GM12878 (cell line): ENCODE measurements at regions not wholly inside any gene's neighbourhood (a gene's known extent, or its start where the extent isn't known, plus 50 kb on each side); places are given as distances from the start of the nearest gene placed in this dataset.

Source experiments
- ATAC-seq: fragments of 200-7000 bp; cut with Tn5 transposase; 3 replicates; pipeline ENCODE4 v1.9.1; 2020; ENCODE audit warnings: mild to moderate bottlenecking, moderate library complexity
- BruUV-seq: library from RNA; stranded (reverse); fragments of 400-500 nt; replicated peaks from 2 replicates; lab custom pipeline; 2021; lab: Mats Ljungman, UMichigan
- CTCF ChIA-PET: fragments of 300-600 bp; sonication (Branson Sonifier 250); formaldehyde crosslinking; extraction: SDS; loops from one replicate; lab custom pipeline; 2021; ENCODE audit warnings: inconsistent platforms; lab: Yijun Ruan, JAX
- POLR2A ChIA-PET: fragments of 350-600 bp; formaldehyde crosslinking; extraction: SDS; loops from one replicate; lab custom pipeline; 2021; ENCODE audit warnings: inconsistent platforms; lab: Charles Lee
- RAD21 ChIA-PET: fragments of 300-600 bp; sonication (Branson Sonifier 250); formaldehyde crosslinking; loops from one replicate; lab custom pipeline; 2023; ENCODE audit warnings: antibody characterized with exemption; ENCODE audit not compliant: unreplicated experiment; lab: Charles Lee
- SMC1A ChIA-PET: fragments of 300-600 bp; sonication (Branson Sonifier 250); formaldehyde crosslinking; loops from one replicate; lab custom pipeline; 2023; ENCODE audit not compliant: unreplicated experiment, uncharacterized antibody; lab: Charles Lee
- DNase-seq: peaks from one replicate; pipeline ENCODE4 v3.0.0-alpha.2; 2011; ENCODE audit warnings: low read depth, low spot score
- FAIRE-seq: peaks from 3 replicates; lab custom pipeline; 2011; peaks lifted over from hg19 to GRCh38; lab: Jason Lieb, UNC
- H2AFZ ChIP-seq: 2 replicates; pipeline ENCODE4 v1.6.0; 2011; ENCODE audit warnings: low read depth, low read length, control low read depth; ENCODE audit not compliant: control insufficient read depth
- H3K27ac ChIP-seq: 2 replicates; pipeline ENCODE4 v1.5.1; 2011; ENCODE audit warnings: control low read depth; ENCODE audit not compliant: control insufficient read depth, insufficient read depth
- H3K27me3 ChIP-seq, 2 experiments: replicated peaks in 1 of 2; 2 replicates each; pipeline versions ENCODE4 v1.6.0 to v1.6.1; 2011; ENCODE audit warnings: low read length in 1 of 2; ENCODE audit not compliant: control insufficient read depth in 2 of 2, insufficient read depth in 2 of 2
- H3K36me3 ChIP-seq, 2 experiments: 2 replicates each; pipeline ENCODE4 v1.5.1; 2011; ENCODE audit warnings: low read length in 1 of 2; ENCODE audit not compliant: control insufficient read depth in 2 of 2, insufficient read depth in 2 of 2
- H3K4me1 ChIP-seq: 2 replicates; pipeline ENCODE4 v1.6.1; 2011; ENCODE audit warnings: mild to moderate bottlenecking, low read length, moderate library complexity, mixed read lengths; ENCODE audit not compliant: control insufficient read depth, insufficient read depth
- H3K4me2 ChIP-seq: 2 replicates; pipeline ENCODE4 v1.6.0; 2011; ENCODE audit warnings: control low read depth; ENCODE audit not compliant: control insufficient read depth, insufficient read depth
- H3K4me3 ChIP-seq: fragments of 200-600 bp; sonication (generic); 2 replicates; pipeline ENCODE4 v1.5.1; 2016
- H3K79me2 ChIP-seq: 2 replicates; pipeline ENCODE4 v1.6.0; 2011; ENCODE audit warnings: low read length; ENCODE audit not compliant: control insufficient read depth, insufficient read depth
- H3K9ac ChIP-seq: 2 replicates; pipeline ENCODE4 v1.8.0; 2011; ENCODE audit warnings: low read length, control low read depth, mixed read lengths; ENCODE audit not compliant: control insufficient read depth, insufficient read depth
- H3K9me3 ChIP-seq: replicated peaks from 3 replicates; pipeline ENCODE4 v1.5.1; 2011; ENCODE audit warnings: mild to moderate bottlenecking, low read length; ENCODE audit not compliant: control insufficient read depth, insufficient read depth
- H4K20me1 ChIP-seq: 2 replicates; pipeline ENCODE4 v1.6.0; 2011; ENCODE audit not compliant: control insufficient read depth, insufficient read depth
- ATF7 ChIP-seq: fragments of 450-650 bp; IDR thresholded peaks from 2 replicates; pipeline ENCODE4 v1.6.1; 2016; ENCODE audit warnings: low read depth, mild to moderate bottlenecking
- BCLAF1 ChIP-seq: fragments of 450-650 bp; IDR thresholded peaks from 2 replicates; pipeline ENCODE4 v1.6.1; 2017; ENCODE audit warnings: antibody characterized with exemption, mild to moderate bottlenecking, moderate library complexity
- CEBPB ChIP-seq, 2 experiments: fragments of 150-350 bp in 1 of 2; IDR thresholded peaks; 2 replicates each; pipeline ENCODE4 v1.6.1; 2012 to 2014; ENCODE audit warnings: low read depth in 2 of 2, low read length in 2 of 2, borderline replicate concordance in 1 of 2, inconsistent platforms in 1 of 2
- HDAC2 ChIP-seq: fragments of 200-600 bp; sonication (generic); IDR thresholded peaks from 2 replicates; pipeline ENCODE4 v1.6.1; 2017
- MEF2B ChIP-seq: fragments of 450-650 bp; IDR thresholded peaks from 2 replicates; pipeline ENCODE4 v1.6.1; 2018; ENCODE audit warnings: mild to moderate bottlenecking, moderate library complexity; ENCODE audit not compliant: partially characterized antibody, poor library complexity, severe bottlenecking
- MTA3 ChIP-seq: IDR thresholded peaks from 2 replicates; pipeline ENCODE4 v1.6.1; 2012; ENCODE audit warnings: low read length, inconsistent platforms, borderline replicate concordance
- POU2F2 ChIP-seq: IDR thresholded peaks from 3 replicates; pipeline ENCODE4 v1.6.1; 2011; ENCODE audit warnings: low read depth, mild to moderate bottlenecking, low read length, borderline replicate concordance
- RBBP5 ChIP-seq: fragments of 200-600 bp; sonication (generic); conservative IDR thresholded peaks from 2 replicates; pipeline ENCODE4 v1.6.1; 2016
- SIX5 ChIP-seq: IDR thresholded peaks from 2 replicates; pipeline ENCODE4 v1.6.1; 2011; ENCODE audit warnings: mild to moderate bottlenecking, low read depth, low read length, moderate library complexity; ENCODE audit not compliant: severe bottlenecking
- SMAD5 ChIP-seq: IDR thresholded peaks from 2 replicates; pipeline ENCODE4 v1.6.1; 2016; ENCODE audit warnings: antibody characterized with exemption, low read depth
- SP1 ChIP-seq: IDR thresholded peaks from one replicate; pipeline ENCODE4 v1.6.1; 2011; ENCODE audit warnings: low read depth, low read length
- SRF ChIP-seq, 2 experiments: IDR thresholded peaks; 2 replicates each; pipeline ENCODE4 v1.6.1; 2011; ENCODE audit warnings: low read depth in 2 of 2, low read length in 2 of 2, mild to moderate bottlenecking in 1 of 2, moderate library complexity in 1 of 2
- TCF7 ChIP-seq: IDR thresholded peaks from 2 replicates; pipeline ENCODE4 v1.6.1; 2014; ENCODE audit warnings: antibody characterized with exemption, borderline replicate concordance
- ZZZ3 ChIP-seq: IDR thresholded peaks from 2 replicates; pipeline ENCODE4 v1.6.1; 2011; ENCODE audit warnings: low read depth; ENCODE audit not compliant: control insufficient read depth, insufficient read length
- WGBS: methylation state at CpG from one replicate; pipeline ENCODE4 v1.1.6; 2016; ENCODE audit warnings: low lambda C conversion rate; ENCODE audit not compliant: insufficient replicate concordance, insufficient coverage; ENCODE audit errors: missing lambda C conversion rate; 5-methylcytosine and 5-hydroxymethylcytosine counted together
- in situ Hi-C: fragments of 300-500 bp; cut with MboI; formaldehyde crosslinking; loops from 9 replicates; pipeline ENCODE4 v1.14.3; 2018; ENCODE audit warnings: mixed read lengths
- intact Hi-C: fragments of 100-400 bp; cut with micrococcal nuclease; formaldehyde crosslinking; loops from one replicate; pipeline ENCODE4 v1.14.2; 2022; ENCODE audit not compliant: unreplicated experiment

DNA sequence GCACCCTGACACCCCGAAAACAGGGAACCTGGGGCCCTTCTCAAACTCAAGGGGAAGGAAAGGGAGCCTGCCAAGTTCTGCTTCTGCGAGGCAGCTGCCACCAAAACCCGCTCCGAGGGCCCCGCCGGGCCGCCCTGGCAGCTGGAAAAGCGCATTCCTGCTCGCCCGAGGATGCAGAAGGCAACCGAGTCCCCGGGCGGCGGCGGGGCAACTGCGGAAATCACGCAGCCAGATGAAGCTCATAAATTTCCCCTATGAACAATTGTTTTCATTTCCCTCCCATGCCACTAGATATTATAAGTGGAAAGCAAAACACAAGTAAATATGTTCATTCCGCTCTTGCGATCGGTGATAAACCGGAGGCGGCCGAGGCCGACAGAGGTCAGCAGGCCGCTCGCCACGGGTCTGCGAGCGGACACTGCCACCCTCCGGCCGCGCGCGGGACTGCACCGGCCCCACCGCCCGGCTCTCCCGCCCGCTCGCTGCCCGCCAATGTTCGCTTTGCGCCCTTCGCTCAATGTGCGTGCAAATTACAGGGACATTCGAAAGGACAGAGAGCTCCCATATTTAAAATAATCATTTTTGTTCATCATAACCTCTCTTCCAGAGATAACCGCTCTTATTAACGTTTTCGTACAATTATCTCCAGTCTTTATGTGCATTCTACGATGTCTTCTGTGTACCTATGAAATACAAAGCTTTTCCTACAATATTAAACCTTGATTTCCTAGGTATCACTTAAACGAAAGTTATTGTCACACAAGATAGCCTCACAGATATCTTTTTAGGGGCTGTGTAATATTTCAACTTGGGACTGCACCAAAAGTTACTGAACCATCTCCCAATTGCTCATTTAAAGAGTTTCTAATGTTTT is 120.8 kb upstream of the ZNF507 start (continued):
- no peak for TF ChIP-seq SRF (IDR thresholded peaks at IDR 0.05; ENCODE audit: low read depth in 2 of 2, low read length in 2 of 2)

- intact Hi-C loops (no loop called here), in situ Hi-C loops (no loop called here)
- Histone ChIP-seq H2AFZ (no peak overlapping the region), H3K27me3 (no peaks in the 10 kb centered on the region; a peak in 1 of 4 replicates), H3K4me3 (no peak overlapping the region), H3K4me1 (no peaks in the 10 kb centered on the region), H3K79me2 (no peaks in the 10 kb centered on the region), H3K9me3 (no peaks in the 10 kb centered on the region), H3K27ac (no peak overlapping the region), H3K9ac (no peak overlapping the region), H3K36me3 (no peaks in the 10 kb centered on the region), H4K20me1 (no peaks in the 10 kb centered on the region), H3K4me2 (no peak overlapping the region)
- RAD21 ChIA-PET, result no interaction called here
- CTCF ChIA-PET, result no interaction called here
- FAIRE-seq (no peak), ATAC-seq (no peak), DNase-seq (no peak)
- SMC1A ChIA-PET, result no interaction called here
- no TSS peak for BruUV-seq
- WGBS, result 64% methylated on average over 29 of the region's 29 CpGs
- POLR2A ChIA-PET, result no interaction called here
- TF ChIP-seq ZZZ3 (no peak), MEF2B (no peak), RBBP5 (no peak), SIX5 (no peak), POU2F2 (no peak), CEBPB (IDR thresholded peaks at IDR 0.05; ENCODE audit: borderline replicate concordance in 1 of 2, low read depth in 2 of 2, low read length in 2 of 2) (no peak), SMAD5 (no peak), BCLAF1 (no peak), SRF (IDR thresholded peaks at IDR 0.05; ENCODE audit: low read depth in 2 of 2, low read length in 2 of 2) (no peak), SP1 (no peak), TCF7 (no peak), ATF7 (no peak), MTA3 (no peak), HDAC2 (no peak)
- TF ChIP-seq, all 136 proteins: peak for 0
Measured at GRCh38 chr19:32227561-32228165, 117.7 kb upstream of the ZNF507 start.
